ENCODE measurements at regions not wholly inside any gene's neighbourhood (a gene's known extent, or its start where the extent isn't known, plus 50 kb on each side); places are given as distances from the start of the nearest gene placed in this dataset.

- Mint-ChIP-seq H3K4me1 (ENCODE audit: insufficient read depth, unreplicated experiment) (no peaks in the 10 kb centered on the region), H3K27ac (ENCODE audit: low read depth, unreplicated experiment) (no peak overlapping the region), H3K36me3 (ENCODE audit: insufficient read depth, unreplicated experiment) (peaks cover under 1% of the 10 kb centered on the region), H3K9me3 (ENCODE audit: unreplicated experiment) (no peaks in the 10 kb centered on the region), H3K27me3 (ENCODE audit: insufficient read depth, unreplicated experiment) (peaks cover 28% of the 10 kb centered on the region), H3K4me3 (ENCODE audit: unreplicated experiment) (no peak overlapping the region)
- no peak for DNase-seq (ENCODE audit: unreplicated experiment)
- intact Hi-C loops (cut with micrococcal nuclease), result no loop called here
- CTCF ChIA-PET, result no interaction called here
- no TSS peak for BruUV-seq (replicated peaks)
- no peak for TF ChIP-seq CTCF (IDR thresholded peaks at IDR 0.05; ENCODE audit: unreplicated experiment)
- POLR2A ChIA-PET, result no interaction called here
These were observed 125.2 kb upstream of the ADPGK start for GRCh38 chr15:72908713-72909112.

GRCh38 chr15:72907733-72908132 is 124.2 kb upstream of the ADPGK start:
- Mint-ChIP-seq H3K4me3 (ENCODE audit: unreplicated experiment) (no peak overlapping the region), H3K27ac (ENCODE audit: low read depth, unreplicated experiment) (no peak overlapping the region), H3K9me3 (ENCODE audit: unreplicated experiment) (no peaks in the 10 kb centered on the region), H3K36me3 (ENCODE audit: insufficient read depth, unreplicated experiment) (no peaks in the 10 kb centered on the region), H3K4me1 (ENCODE audit: insufficient read depth, unreplicated experiment) (no peaks in the 10 kb centered on the region), H3K27me3 (ENCODE audit: insufficient read depth, unreplicated experiment) (peaks cover 38% of the 10 kb centered on the region)
- no peak for TF ChIP-seq CTCF (IDR thresholded peaks at IDR 0.05; ENCODE audit: unreplicated experiment)
- no TSS peak for BruUV-seq (replicated peaks)
- intact Hi-C loops (cut with micrococcal nuclease), result no loop called here
- POLR2A ChIA-PET, result no interaction called here
- CTCF ChIA-PET, result interaction anchor here (0.8 kb wide), 1 partner anchor 131 kb away, joined by 3 read pairs; no protein-coding TSS in a partner anchor
- no peak for DNase-seq (ENCODE audit: unreplicated experiment)

GRCh38 chr15:72902919-72903260 is 119.3 kb upstream of the ADPGK start:
- intact Hi-C loops (cut with micrococcal nuclease), result no loop called here
- Mint-ChIP-seq H3K4me3 (ENCODE audit: unreplicated experiment) (no peak overlapping the region), H3K27ac (ENCODE audit: low read depth, unreplicated experiment) (no peak overlapping the region), H3K27me3 (ENCODE audit: insufficient read depth, unreplicated experiment) (peaks cover 57% of the 10 kb centered on the region), H3K9me3 (ENCODE audit: unreplicated experiment) (no peaks in the 10 kb centered on the region), H3K4me1 (ENCODE audit: insufficient read depth, unreplicated experiment) (no peaks in the 10 kb centered on the region), H3K36me3 (ENCODE audit: insufficient read depth, unreplicated experiment) (no peaks in the 10 kb centered on the region)
- no peak for TF ChIP-seq CTCF (IDR thresholded peaks at IDR 0.05; ENCODE audit: unreplicated experiment)
- no peak for DNase-seq (ENCODE audit: unreplicated experiment)
- BruUV-seq (replicated peaks), result no TSS peak
- POLR2A ChIA-PET, result no interaction called here
- CTCF ChIA-PET, result no interaction called here

- intact Hi-C loops (cut with micrococcal nuclease), result no loop called here
- H3K27ac Mint-ChIP-seq (ENCODE audit: low read depth, unreplicated experiment), result no peak overlapping the region
- BruUV-seq (replicated peaks), result no TSS peak
- H3K4me1 Mint-ChIP-seq (ENCODE audit: insufficient read depth, unreplicated experiment), result no peaks in the 10 kb centered on the region
- peaks cover 57% of the 10 kb centered on the region for H3K27me3 Mint-ChIP-seq (ENCODE audit: insufficient read depth, unreplicated experiment)
- H3K36me3 Mint-ChIP-seq (ENCODE audit: insufficient read depth, unreplicated experiment), result no peaks in the 10 kb centered on the region
- POLR2A ChIA-PET, result no interaction called here
- CTCF ChIA-PET, result interaction anchor here (0.6 kb wide), 1 partner anchor 47 kb away, joined by 3 read pairs; no protein-coding TSS in a partner anchor
- no peak overlapping the region for H3K4me3 Mint-ChIP-seq (ENCODE audit: unreplicated experiment)
- no peaks in the 10 kb centered on the region for H3K9me3 Mint-ChIP-seq (ENCODE audit: unreplicated experiment)
- no peak for TF ChIP-seq CTCF (IDR thresholded peaks at IDR 0.05; ENCODE audit: unreplicated experiment)
- no peak for DNase-seq (ENCODE audit: unreplicated experiment)
These were observed 118.8 kb upstream of the ADPGK start for GRCh38 chr15:72902245-72902918.

All from MCF 10A (cell line).